ENCODE measurements at regions not wholly inside any gene's neighbourhood (a gene's known extent, or its start where the extent isn't known, plus 50 kb on each side); places are given as distances from the start of the nearest gene placed in this dataset.

GRCh38 chr2:133986881-133987795 is 266.7 kb upstream of the MGAT5 start:
- no peak for TF ChIP-seq POLR2A (IDR thresholded peaks at IDR 0.05)
- TF ChIP-seq, protein P1, sequence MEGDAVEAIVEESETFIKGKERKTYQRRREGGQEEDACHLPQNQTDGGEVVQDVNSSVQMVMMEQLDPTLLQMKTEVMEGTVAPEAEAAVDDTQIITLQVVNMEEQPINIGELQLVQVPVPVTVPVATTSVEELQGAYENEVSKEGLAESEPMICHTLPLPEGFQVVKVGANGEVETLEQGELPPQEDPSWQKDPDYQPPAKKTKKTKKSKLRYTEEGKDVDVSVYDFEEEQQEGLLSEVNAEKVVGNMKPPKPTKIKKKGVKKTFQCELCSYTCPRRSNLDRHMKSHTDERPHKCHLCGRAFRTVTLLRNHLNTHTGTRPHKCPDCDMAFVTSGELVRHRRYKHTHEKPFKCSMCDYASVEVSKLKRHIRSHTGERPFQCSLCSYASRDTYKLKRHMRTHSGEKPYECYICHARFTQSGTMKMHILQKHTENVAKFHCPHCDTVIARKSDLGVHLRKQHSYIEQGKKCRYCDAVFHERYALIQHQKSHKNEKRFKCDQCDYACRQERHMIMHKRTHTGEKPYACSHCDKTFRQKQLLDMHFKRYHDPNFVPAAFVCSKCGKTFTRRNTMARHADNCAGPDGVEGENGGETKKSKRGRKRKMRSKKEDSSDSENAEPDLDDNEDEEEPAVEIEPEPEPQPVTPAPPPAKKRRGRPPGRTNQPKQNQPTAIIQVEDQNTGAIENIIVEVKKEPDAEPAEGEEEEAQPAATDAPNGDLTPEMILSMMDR (IDR thresholded peaks at IDR 0.05): no peak
- TF ChIP-seq POLR2AphosphoS5 (IDR thresholded peaks at IDR 0.05): no peak
